ENCODE measurements at regions not wholly inside any gene's neighbourhood (a gene's known extent, or its start where the extent isn't known, plus 50 kb on each side); places are given as distances from the start of the nearest gene placed in this dataset.

- H4K20me1 ChIP-seq (ENCODE audit: insufficient read depth, low read length), result no peaks in the 10 kb centered on the region
- H3F3A ChIP-seq (ENCODE audit: insufficient read depth, low read length), result no peaks in the 10 kb centered on the region
- H3K9me3 ChIP-seq (ENCODE audit: low read length), result no peaks in the 10 kb centered on the region
- no peaks in the 10 kb centered on the region for H3K9me2 ChIP-seq (ENCODE audit: low read depth, low read length)
- H2AFZ ChIP-seq (ENCODE audit: low read length), result no peak overlapping the region
- TF ChIP-seq, protein P1, sequence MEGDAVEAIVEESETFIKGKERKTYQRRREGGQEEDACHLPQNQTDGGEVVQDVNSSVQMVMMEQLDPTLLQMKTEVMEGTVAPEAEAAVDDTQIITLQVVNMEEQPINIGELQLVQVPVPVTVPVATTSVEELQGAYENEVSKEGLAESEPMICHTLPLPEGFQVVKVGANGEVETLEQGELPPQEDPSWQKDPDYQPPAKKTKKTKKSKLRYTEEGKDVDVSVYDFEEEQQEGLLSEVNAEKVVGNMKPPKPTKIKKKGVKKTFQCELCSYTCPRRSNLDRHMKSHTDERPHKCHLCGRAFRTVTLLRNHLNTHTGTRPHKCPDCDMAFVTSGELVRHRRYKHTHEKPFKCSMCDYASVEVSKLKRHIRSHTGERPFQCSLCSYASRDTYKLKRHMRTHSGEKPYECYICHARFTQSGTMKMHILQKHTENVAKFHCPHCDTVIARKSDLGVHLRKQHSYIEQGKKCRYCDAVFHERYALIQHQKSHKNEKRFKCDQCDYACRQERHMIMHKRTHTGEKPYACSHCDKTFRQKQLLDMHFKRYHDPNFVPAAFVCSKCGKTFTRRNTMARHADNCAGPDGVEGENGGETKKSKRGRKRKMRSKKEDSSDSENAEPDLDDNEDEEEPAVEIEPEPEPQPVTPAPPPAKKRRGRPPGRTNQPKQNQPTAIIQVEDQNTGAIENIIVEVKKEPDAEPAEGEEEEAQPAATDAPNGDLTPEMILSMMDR (IDR thresholded peaks at IDR 0.05; ENCODE audit: low read length), result no peak
- TF ChIP-seq EZH2 (IDR thresholded peaks at IDR 0.05; ENCODE audit: borderline replicate concordance, low read length), result no peak
- no peak overlapping the region for H3K4me3 ChIP-seq (ENCODE audit: low read depth, low read length, poor library complexity, severe bottlenecking)
- H3K4me1 ChIP-seq (ENCODE audit: insufficient read depth, low read length, severe bottlenecking), result no peaks in the 10 kb centered on the region
- H3K9ac ChIP-seq (ENCODE audit: low read length), result no peak overlapping the region
- no peak overlapping the region for H3K27ac ChIP-seq (ENCODE audit: low read depth, low read length, poor library complexity, severe bottlenecking)
- H3K27me3 ChIP-seq (ENCODE audit: insufficient read depth, low read length), result no peaks in the 10 kb centered on the region
- H3K4me2 ChIP-seq (ENCODE audit: low read length), result no peak overlapping the region
- H3K36me3 ChIP-seq (ENCODE audit: insufficient read depth, low read length), result no peaks in the 10 kb centered on the region
- H3K79me2 ChIP-seq (ENCODE audit: insufficient read depth, low read length), result no peaks in the 10 kb centered on the region
Measured at GRCh38 chr4:158384414-158384813, 137.3 kb upstream of the RXFP1 start.

GRCh38 chr4:158395343-158395742 lies 126.3 kb upstream of the RXFP1 start:
- Histone ChIP-seq H3K79me2 (ENCODE audit: insufficient read depth, low read length) (no peaks in the 10 kb centered on the region), H3K9me2 (ENCODE audit: low read depth, low read length) (no peaks in the 10 kb centered on the region), H3F3A (ENCODE audit: insufficient read depth, low read length) (no peaks in the 10 kb centered on the region), H3K9me3 (ENCODE audit: low read length) (no peaks in the 10 kb centered on the region), H3K4me2 (ENCODE audit: low read length) (no peak overlapping the region), H3K36me3 (ENCODE audit: insufficient read depth, low read length) (no peaks in the 10 kb centered on the region), H3K4me1 (ENCODE audit: insufficient read depth, low read length, severe bottlenecking) (no peaks in the 10 kb centered on the region), H4K20me1 (ENCODE audit: insufficient read depth, low read length) (no peaks in the 10 kb centered on the region), H2AFZ (ENCODE audit: low read length) (no peak overlapping the region), H3K4me3 (ENCODE audit: low read depth, low read length, poor library complexity, severe bottlenecking) (no peak overlapping the region), H3K27me3 (ENCODE audit: insufficient read depth, low read length) (no peaks in the 10 kb centered on the region), H3K9ac (ENCODE audit: low read length) (no peak overlapping the region), H3K27ac (ENCODE audit: low read depth, low read length, poor library complexity, severe bottlenecking) (no peak overlapping the region)
- TF ChIP-seq, protein P1 (IDR thresholded peaks at IDR 0.05; ENCODE audit: low read length), result no peak
- no peak for TF ChIP-seq EZH2 (IDR thresholded peaks at IDR 0.05; ENCODE audit: borderline replicate concordance, low read length)

DNA sequence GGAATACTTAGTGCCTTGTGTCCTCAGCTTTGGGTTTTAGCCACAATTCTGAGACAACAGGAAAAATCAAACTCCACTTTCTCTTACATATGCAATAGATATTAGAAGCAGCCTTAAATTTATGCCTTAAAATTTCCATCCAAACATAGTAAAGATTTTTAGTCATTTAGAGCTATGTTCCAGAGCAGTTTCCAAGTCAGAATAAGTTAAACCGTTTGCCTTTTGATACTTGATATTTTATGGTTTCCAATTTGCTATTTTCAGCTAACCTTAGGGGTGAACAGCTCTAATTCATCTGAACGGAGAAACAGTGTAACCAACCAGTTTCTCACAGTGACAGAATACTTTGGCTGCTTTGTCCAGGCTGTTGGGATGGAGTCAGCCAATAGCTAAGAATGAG lies 125.8 kb upstream of the RXFP1 start:
- Histone ChIP-seq H3F3A (ENCODE audit: insufficient read depth, low read length) (no peaks in the 10 kb centered on the region), H3K4me1 (ENCODE audit: insufficient read depth, low read length, severe bottlenecking) (no peaks in the 10 kb centered on the region), H3K27ac (ENCODE audit: low read depth, low read length, poor library complexity, severe bottlenecking) (no peak overlapping the region), H3K4me3 (ENCODE audit: low read depth, low read length, poor library complexity, severe bottlenecking) (no peak overlapping the region), H3K36me3 (ENCODE audit: insufficient read depth, low read length) (no peaks in the 10 kb centered on the region), H3K79me2 (ENCODE audit: insufficient read depth, low read length) (no peaks in the 10 kb centered on the region), H4K20me1 (ENCODE audit: insufficient read depth, low read length) (no peaks in the 10 kb centered on the region), H3K9me2 (ENCODE audit: low read depth, low read length) (no peaks in the 10 kb centered on the region), H2AFZ (ENCODE audit: low read length) (no peak overlapping the region), H3K27me3 (ENCODE audit: insufficient read depth, low read length) (no peaks in the 10 kb centered on the region), H3K4me2 (ENCODE audit: low read length) (no peak overlapping the region), H3K9me3 (ENCODE audit: low read length) (no peaks in the 10 kb centered on the region), H3K9ac (ENCODE audit: low read length) (no peak overlapping the region)
- TF ChIP-seq, protein P1 (IDR thresholded peaks at IDR 0.05; ENCODE audit: low read length), result no peak
- no peak for TF ChIP-seq EZH2 (IDR thresholded peaks at IDR 0.05; ENCODE audit: borderline replicate concordance, low read length)
